SK-N-MC (cell line): ENCODE measurements at regions not wholly inside any gene's neighbourhood (a gene's known extent, or its start where the extent isn't known, plus 50 kb on each side); places are given as distances from the start of the nearest gene placed in this dataset.

Experiments used
- DNase-seq: peaks from one replicate; pipeline ENCODE4 v3.0.0-alpha.2; 2011; ENCODE audit warnings: low read depth, low spot score
- H3K27ac ChIP-seq: fragments of 200-600 bp; sonication (generic); 2 replicates; pipeline ENCODE4 v1.5.1; 2016; ENCODE audit warnings: mixed run types
- H3K36me3 ChIP-seq: fragments of 200-600 bp; sonication (generic); 2 replicates; pipeline ENCODE4 v1.6.1; 2017; ENCODE audit warnings: antibody characterized with exemption, low read length, mixed read lengths; ENCODE audit not compliant: insufficient read depth
- H3K4me3 ChIP-seq: fragments of 200-600 bp; sonication (generic); 2 replicates; pipeline ENCODE4 v1.5.1; 2016
- H3K9ac ChIP-seq: fragments of 200-600 bp; sonication (generic); 2 replicates; pipeline ENCODE4 v1.8.0; 2017; ENCODE audit warnings: mixed run types, mixed read lengths; ENCODE audit not compliant: insufficient read length
- H3K9me3 ChIP-seq: fragments of 200-600 bp; sonication (generic); 2 replicates; pipeline ENCODE4 v1.6.1; 2017; ENCODE audit warnings: low read depth, mild to moderate bottlenecking, antibody characterized with exemption, low read length, moderate library complexity, mixed read lengths
- EZH2 ChIP-seq: fragments of 200-600 bp; sonication (generic); IDR thresholded peaks from one replicate; pipeline ENCODE4 v1.6.1; 2017; ENCODE audit warnings: antibody characterized with exemption
- FOXP2 ChIP-seq: optimal IDR thresholded peaks from 2 replicates; pipeline ENCODE3; 2011; ENCODE audit warnings: mild to moderate bottlenecking, moderate library complexity; ENCODE audit not compliant: insufficient read depth; ENCODE audit errors: extremely low read length, control extremely low read depth
- POLR2AphosphoS5 ChIP-seq: IDR thresholded peaks from 2 replicates; pipeline ENCODE4 v1.6.1; 2012; ENCODE audit warnings: mild to moderate bottlenecking, low read depth, low read length, borderline replicate concordance

- H3K27ac ChIP-seq, result no peak overlapping the region
- TF ChIP-seq POLR2AphosphoS5 (no peak), FOXP2 (no peak), EZH2 (no peak)
- no peak overlapping the region for H3K9ac ChIP-seq
- no peaks in the 10 kb centered on the region for H3K36me3 ChIP-seq
- H3K4me3 ChIP-seq, result no peak overlapping the region
- no peaks in the 10 kb centered on the region for H3K9me3 ChIP-seq
- DNase-seq, result no peak
These were observed 285.5 kb upstream of the KLF3 start for GRCh38 chr4:38378478-38378877.

GRCh38 chr4:38381788-38382187, 282.2 kb upstream of the KLF3 start:
- H3K9me3 ChIP-seq, result no peaks in the 10 kb centered on the region
- DNase-seq, result no peak
- H3K27ac ChIP-seq, result no peak overlapping the region
- no peak overlapping the region for H3K9ac ChIP-seq
- H3K4me3 ChIP-seq, result no peak overlapping the region
- TF ChIP-seq FOXP2, result no peak
- TF ChIP-seq EZH2, result no peak
- no peak for TF ChIP-seq POLR2AphosphoS5
- H3K36me3 ChIP-seq, result no peaks in the 10 kb centered on the region

GRCh38 chr4:38382520-38382919, 281.5 kb upstream of the KLF3 start:
- Histone ChIP-seq H3K4me3 (no peak overlapping the region), H3K9ac (no peak overlapping the region), H3K36me3 (no peaks in the 10 kb centered on the region), H3K9me3 (no peaks in the 10 kb centered on the region), H3K27ac (no peak overlapping the region; the same call in 1 of the 2 replicates)
- DNase-seq, result no peak
- no peak for TF ChIP-seq FOXP2
- TF ChIP-seq POLR2AphosphoS5, result no peak
- no peak for TF ChIP-seq EZH2

- no peak for DNase-seq
- Histone ChIP-seq H3K9me3 (no peaks in the 10 kb centered on the region), H3K4me3 (no peak overlapping the region), H3K9ac (no peak overlapping the region), H3K27ac (peak overlapping the region; percentile 97), H3K36me3 (no peaks in the 10 kb centered on the region)
- TF ChIP-seq POLR2AphosphoS5 (no peak), FOXP2 (no peak), EZH2 (no peak)
These were observed 280.3 kb upstream of the KLF3 start for GRCh38 chr4:38383646-38384121.

GRCh38 chr4:38385093-38386004, 278.6 kb upstream of the KLF3 start:
- Histone ChIP-seq H3K4me3 (peak overlapping the region; percentile 49), H3K36me3 (no peaks in the 10 kb centered on the region), H3K9me3 (no peaks in the 10 kb centered on the region), H3K27ac (peak overlapping the region; percentile 97), H3K9ac (peak overlapping the region; percentile 8)
- TF ChIP-seq POLR2AphosphoS5 (no peak), EZH2 (no peak), FOXP2 (no peak)
- no peak for DNase-seq

- DNase-seq, result no peak
- no peak overlapping the region for H3K9ac ChIP-seq
- no peak for TF ChIP-seq FOXP2
- no peak for TF ChIP-seq EZH2
- no peak for TF ChIP-seq POLR2AphosphoS5
- H3K4me3 ChIP-seq, result 0 out of 2 replicates have a peak overlapping the region, but pooled peaks have one; percentile 42
- H3K36me3 ChIP-seq, result no peaks in the 10 kb centered on the region
- no peaks in the 10 kb centered on the region for H3K9me3 ChIP-seq
- H3K27ac ChIP-seq, result peak overlapping the region; percentile 97
These were observed 277.9 kb upstream of the KLF3 start for GRCh38 chr4:38386005-38386551.

- DNase-seq, result no peak
- Histone ChIP-seq H3K9me3 (no peaks in the 10 kb centered on the region), H3K4me3 (no peak overlapping the region), H3K36me3 (no peaks in the 10 kb centered on the region), H3K9ac (peak overlapping the region; percentile 47), H3K27ac (peak overlapping the region; percentile 97)
- TF ChIP-seq EZH2 (no peak), FOXP2 (no peak), POLR2AphosphoS5 (no peak)
These were observed 277.3 kb upstream of the KLF3 start for GRCh38 chr4:38386654-38387188.

GRCh38 chr4:38387348-38387747, 276.7 kb upstream of the KLF3 start:
- no peak overlapping the region for H3K4me3 ChIP-seq
- TF ChIP-seq FOXP2 (no peak), EZH2 (no peak), POLR2AphosphoS5 (no peak)
- no peak overlapping the region for H3K9ac ChIP-seq
- no peaks in the 10 kb centered on the region for H3K36me3 ChIP-seq
- H3K9me3 ChIP-seq, result no peaks in the 10 kb centered on the region
- no peak for DNase-seq
- H3K27ac ChIP-seq, result peak overlapping the region; percentile 97
